ENCODE measurements at regions not wholly inside any gene's neighbourhood (a gene's known extent, or its start where the extent isn't known, plus 50 kb on each side); places are given as distances from the start of the nearest gene placed in this dataset.

- TF ChIP-seq ZNF274 (IDR thresholded peaks at IDR 0.05; ENCODE audit: low read depth, low read length) (no peak), SUZ12 (IDR thresholded peaks at IDR 0.05; ENCODE audit: extremely low read depth, insufficient read depth, insufficient read length) (no peak)
Measured at GRCh38 chr18:2103299-2103698, 468.0 kb downstream of the METTL4 start.

All from NT2/D1 (cell line).